BJ (cell line): ENCODE measurements at regions not wholly inside any gene's neighbourhood (a gene's known extent, or its start where the extent isn't known, plus 50 kb on each side); places are given as distances from the start of the nearest gene placed in this dataset.

Experiments used
- CTCF ChIA-PET: fragments of 350-600 bp; formaldehyde crosslinking; extraction: SDS; loops from one replicate; lab custom pipeline; 2021; ENCODE audit warnings: antibody characterized with exemption, inconsistent platforms; lab: Yijun Ruan, JAX
- POLR2A ChIA-PET: fragments of 300-600 bp; sonication (Branson Sonifier 250); formaldehyde crosslinking; extraction: SDS; loops from one replicate; lab custom pipeline; 2021; ENCODE audit warnings: antibody characterized with exemption; lab: Charles Lee
- DNase-seq: peaks from one replicate; pipeline ENCODE4 v3.0.0-alpha.2; 2011; ENCODE audit warnings: low read depth
- H3K27me3 ChIP-seq: 2 replicates; pipeline ENCODE4 v1.6.0; 2011; ENCODE audit warnings: low read length; ENCODE audit not compliant: control insufficient read depth, insufficient read depth
- H3K36me3 ChIP-seq: 2 replicates; pipeline ENCODE4 v1.5.1; 2011; ENCODE audit warnings: low read length; ENCODE audit not compliant: control insufficient read depth, insufficient read depth
- H3K4me3 ChIP-seq: 2 replicates; pipeline ENCODE4 v1.5.1; 2011; ENCODE audit warnings: low read depth, mild to moderate bottlenecking, control low read depth, low read length
- CTCF ChIP-seq: IDR thresholded peaks from 2 replicates; pipeline ENCODE4 v1.5.1; 2011; ENCODE audit warnings: low read depth, mild to moderate bottlenecking, control low read depth, inconsistent platforms, low read length, moderate library complexity; ENCODE audit not compliant: insufficient read depth

GRCh38 chr13:64164435-64164834 is 2748.8 kb upstream of the PCDH20 start:
- DNase-seq, result no peak
- Histone ChIP-seq H3K4me3 (no peak overlapping the region), H3K36me3 (no peaks in the 10 kb centered on the region), H3K27me3 (no peaks in the 10 kb centered on the region)
- TF ChIP-seq CTCF, result no peak
- CTCF ChIA-PET, result no interaction called here
- POLR2A ChIA-PET, result no interaction called here

- ChIA-PET POLR2A (no interaction called here), CTCF (no interaction called here)
- Histone ChIP-seq H3K36me3 (no peaks in the 10 kb centered on the region), H3K4me3 (no peak overlapping the region), H3K27me3 (no peaks in the 10 kb centered on the region)
- DNase-seq, result no peak
- no peak for TF ChIP-seq CTCF
Observed at GRCh38 chr13:64160479-64160878, 2744.8 kb upstream of the PCDH20 start.

DNA sequence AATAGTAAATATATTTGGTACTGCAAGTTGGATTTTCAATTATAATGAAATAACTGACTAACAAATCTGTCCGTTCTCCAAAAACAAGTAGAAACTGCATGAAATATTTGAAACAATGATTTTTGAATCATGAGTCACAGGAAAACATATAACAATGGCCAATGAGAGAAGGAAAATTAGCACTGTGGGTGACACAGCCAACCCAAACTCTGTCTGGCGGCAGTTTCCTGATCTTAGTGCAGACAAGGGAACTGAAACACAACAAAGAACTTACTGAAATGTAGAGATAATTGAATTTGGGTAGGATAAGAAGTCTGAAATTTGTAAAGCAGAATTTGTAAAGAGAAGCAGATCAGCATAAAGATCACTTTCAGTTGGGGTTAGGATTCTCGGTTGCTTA is 2743.3 kb upstream of the PCDH20 start:
- no peak for TF ChIP-seq CTCF
- POLR2A ChIA-PET, result no interaction called here
- H3K27me3 ChIP-seq, result no peaks in the 10 kb centered on the region
- no peak overlapping the region for H3K4me3 ChIP-seq
- DNase-seq, result no peak
- no peaks in the 10 kb centered on the region for H3K36me3 ChIP-seq
- CTCF ChIA-PET, result no interaction called here

GRCh38 chr13:64154514-64154913 is 2738.9 kb upstream of the PCDH20 start:
- no peaks in the 10 kb centered on the region for H3K36me3 ChIP-seq
- H3K4me3 ChIP-seq, result no peak overlapping the region
- CTCF ChIA-PET, result no interaction called here
- peak; percentile 37 for TF ChIP-seq CTCF
- DNase-seq, result peak; percentile 11
- POLR2A ChIA-PET, result no interaction called here
- H3K27me3 ChIP-seq, result no peaks in the 10 kb centered on the region

DNA sequence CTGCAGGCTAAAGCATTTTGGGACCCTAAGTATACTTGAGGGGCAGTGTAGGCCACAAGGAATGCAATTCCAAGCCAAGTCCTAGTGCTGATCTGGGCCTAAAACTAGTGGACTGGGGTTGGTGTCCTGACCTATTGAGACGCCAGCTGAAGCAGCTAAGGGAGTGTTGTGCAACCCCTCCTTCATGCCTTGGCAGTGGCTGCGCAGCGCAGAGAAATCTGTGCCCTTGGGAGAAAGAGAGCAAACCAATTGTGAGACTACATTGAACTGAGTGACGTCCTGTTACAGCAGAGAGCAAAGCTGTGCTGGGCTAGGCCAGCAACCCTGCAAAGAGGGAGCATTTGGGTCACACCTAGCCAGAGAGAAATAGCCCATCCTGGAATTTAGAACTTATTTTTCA is 2715.0 kb upstream of the PCDH20 start:
- TF ChIP-seq CTCF, result no peak
- no peak for DNase-seq
- ChIA-PET CTCF (no interaction called here), POLR2A (no interaction called here)
- H3K4me3 ChIP-seq, result no peak overlapping the region
- no peaks in the 10 kb centered on the region for H3K27me3 ChIP-seq
- H3K36me3 ChIP-seq, result no peaks in the 10 kb centered on the region
